NCI-H187 (cell line): ENCODE measurements at regions not wholly inside any gene's neighbourhood (a gene's known extent, or its start where the extent isn't known, plus 50 kb on each side); places are given as distances from the start of the nearest gene placed in this dataset.

ENCODE experiments used
- DNase-seq, 2 experiments: peaks; one replicate each; lab custom pipeline; 2025; lab: John Stamatoyannopoulos, UW

- DNase-seq: no peak
Observed at GRCh38 chr12:114302606-114303315, 103.2 kb downstream of the TBX5 start.

DNA sequence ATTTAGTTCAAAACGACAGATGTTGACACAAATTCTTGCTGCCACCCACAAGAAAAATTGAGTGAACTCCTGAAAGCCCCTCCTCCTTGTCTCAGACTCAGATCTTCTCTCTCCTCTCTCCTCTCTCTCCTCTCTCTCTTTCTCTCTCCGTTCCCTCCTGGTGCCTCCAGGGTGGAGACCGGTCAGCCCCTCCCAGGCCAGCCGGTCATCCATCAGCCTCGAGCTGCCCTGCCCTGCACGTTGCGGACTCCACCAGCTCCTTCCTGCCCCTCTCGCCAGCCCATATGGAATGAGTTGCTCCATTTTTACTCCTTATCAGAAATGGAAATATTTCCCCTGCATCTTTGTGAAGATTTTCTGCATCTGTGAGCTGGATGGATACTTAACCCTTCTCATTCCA lies 103.8 kb downstream of the TBX5 start:
- DNase-seq: no peak

- no peak for DNase-seq
Observed at GRCh38 chr12:114294303-114294685, 111.7 kb downstream of the TBX5 start.

DNA sequence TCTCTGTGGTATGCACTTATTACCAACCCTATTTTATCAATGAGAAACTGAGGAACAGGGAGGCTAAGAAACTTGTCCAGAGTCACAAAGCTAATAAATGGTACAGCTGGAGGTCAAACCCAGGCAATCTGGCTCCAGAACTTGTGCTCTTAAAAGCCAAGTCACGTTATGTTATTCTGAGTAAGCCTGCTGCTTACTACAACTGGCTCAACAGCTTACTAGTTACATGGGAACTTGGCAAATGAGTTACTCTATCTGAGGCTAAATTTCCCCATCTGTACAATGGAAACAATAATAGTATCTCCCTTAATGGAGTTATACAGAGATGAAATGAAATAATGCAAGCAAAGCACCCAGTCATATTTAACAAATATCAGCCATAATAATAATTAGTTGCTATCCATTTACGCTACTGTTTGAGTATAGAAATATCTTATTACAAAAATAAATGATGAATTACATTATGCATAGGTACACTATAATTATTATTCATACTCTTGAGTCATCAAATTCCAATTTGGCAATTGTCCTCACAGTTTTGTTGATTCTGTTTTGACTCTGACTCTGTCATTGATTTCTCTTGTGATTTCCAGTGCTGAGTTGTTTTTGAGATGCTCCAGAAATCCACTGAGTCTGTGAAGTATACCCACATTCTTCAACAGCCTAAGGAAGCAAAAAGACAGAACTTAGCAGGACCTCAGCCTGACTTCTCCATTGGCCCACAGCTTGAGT lies 112.2 kb downstream of the TBX5 start:
- no peak for DNase-seq

GRCh38 chr12:114293073-114293472 lies 112.9 kb downstream of the TBX5 start:
- no peak for DNase-seq

GRCh38 chr12:114291389-114292060 lies 114.4 kb downstream of the TBX5 start:
- DNase-seq: no peak

DNA sequence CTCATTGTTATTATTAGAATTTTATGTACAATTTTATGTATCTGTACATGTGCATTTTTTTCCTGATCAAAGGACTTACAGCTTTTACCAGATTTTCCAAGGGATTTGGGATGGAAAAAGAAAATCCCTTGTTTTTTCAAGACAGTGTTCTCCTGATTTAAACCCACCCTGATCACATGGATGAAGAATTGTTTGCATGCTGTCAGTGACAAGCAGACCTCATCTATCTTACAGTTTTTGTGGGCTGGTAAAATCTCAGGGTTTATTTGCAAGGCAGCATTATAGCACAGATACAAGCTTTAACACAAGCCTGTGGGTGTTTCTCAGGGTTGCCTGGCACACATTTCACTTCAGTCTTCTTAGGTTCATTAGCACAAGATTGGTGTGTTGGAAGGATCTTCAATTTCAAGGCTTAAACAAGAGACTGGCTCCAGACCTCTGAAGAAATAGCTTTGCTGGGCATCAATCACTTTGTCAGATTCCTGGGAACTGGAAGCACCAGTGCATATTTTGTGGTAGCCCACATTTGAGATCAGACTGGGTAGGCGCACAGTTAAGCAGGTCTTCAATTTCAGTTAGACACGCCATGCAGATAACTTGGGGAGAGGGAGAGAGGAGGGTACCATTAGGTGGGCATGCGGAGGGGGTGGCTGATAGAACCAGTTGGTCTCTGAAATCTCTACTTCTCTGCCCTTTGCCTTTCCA lies 118.0 kb downstream of the TBX5 start:
- DNase-seq: no peak

GRCh38 chr12:114286145-114286544 lies 119.8 kb downstream of the TBX5 start:
- DNase-seq: no peak

GRCh38 chr12:114285554-114285953 lies 120.4 kb downstream of the TBX5 start:
- no peak for DNase-seq

DNA sequence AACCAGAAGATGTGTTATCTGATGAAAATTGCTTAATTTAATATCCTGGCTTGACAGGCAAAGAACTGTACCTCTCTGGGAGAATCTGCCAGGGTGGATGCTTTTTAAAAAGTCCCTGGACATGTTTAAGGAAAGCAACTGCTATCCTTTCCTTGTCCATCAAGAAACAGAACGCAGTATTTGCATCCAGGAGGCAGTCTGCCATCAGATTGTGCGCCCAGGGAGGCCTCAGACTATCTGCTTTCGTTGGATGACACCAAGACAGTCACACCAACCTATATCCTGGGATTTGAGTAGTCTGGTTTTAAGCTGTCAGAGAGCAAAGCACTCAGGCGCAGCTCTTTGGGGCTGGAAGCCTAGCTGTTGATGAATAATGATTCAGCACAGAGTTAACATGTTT lies 121.9 kb downstream of the TBX5 start:
- DNase-seq: no peak

GRCh38 chr12:114275932-114276785 lies 129.8 kb downstream of the TBX5 start:
- no peak for DNase-seq

- DNase-seq: no peak
Observed at GRCh38 chr12:114275086-114275485, 130.9 kb downstream of the TBX5 start.

- DNase-seq: no peak
Observed at GRCh38 chr12:114274131-114274530, 131.8 kb downstream of the TBX5 start.

GRCh38 chr12:114272605-114273004 lies 133.3 kb downstream of the TBX5 start:
- DNase-seq: no peak

GRCh38 chr12:114272071-114272470 lies 133.9 kb downstream of the TBX5 start:
- DNase-seq: no peak

- no peak for DNase-seq
Observed at GRCh38 chr12:114269153-114269552, 136.8 kb downstream of the TBX5 start.

GRCh38 chr12:114266536-114266935 lies 139.4 kb downstream of the TBX5 start:
- DNase-seq: no peak

GRCh38 chr12:114265036-114265435 lies 140.9 kb downstream of the TBX5 start:
- no peak for DNase-seq

DNA sequence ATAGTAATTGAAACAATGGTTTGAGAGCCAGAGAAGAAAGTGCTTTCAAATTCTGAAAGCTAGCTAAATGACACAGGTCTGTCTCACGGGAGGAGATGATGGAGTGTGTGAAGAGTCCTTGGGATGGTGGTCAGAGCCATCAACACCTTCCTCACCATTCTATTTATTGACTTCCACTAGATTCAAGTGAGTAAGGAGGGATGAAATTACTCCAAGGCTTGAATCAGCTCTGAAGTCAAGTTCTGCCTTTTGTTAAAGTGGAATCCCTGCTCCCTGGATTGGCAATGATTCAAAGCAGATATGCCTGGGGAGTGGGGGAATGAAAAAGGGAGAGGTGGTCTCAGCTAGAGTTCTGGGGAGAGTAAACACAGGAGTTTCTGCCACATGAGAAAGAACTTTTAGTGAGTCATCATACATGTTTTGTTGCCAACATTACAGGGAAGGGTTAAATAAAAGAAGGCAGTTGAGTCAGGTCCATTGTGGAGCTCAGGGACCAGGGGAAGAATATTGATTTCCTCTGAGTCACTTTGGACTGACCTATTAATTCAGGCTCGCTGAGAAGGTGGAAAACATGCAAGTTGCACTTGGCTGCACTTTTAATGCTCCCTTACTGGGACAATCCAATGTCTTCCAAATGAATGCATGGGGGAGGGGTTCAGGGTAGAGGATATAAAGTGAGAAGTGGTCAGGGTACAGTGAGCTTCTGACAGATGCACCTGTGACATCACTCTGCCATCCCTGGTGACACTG lies 142.7 kb downstream of the TBX5 start:
- DNase-seq: no peak

DNA sequence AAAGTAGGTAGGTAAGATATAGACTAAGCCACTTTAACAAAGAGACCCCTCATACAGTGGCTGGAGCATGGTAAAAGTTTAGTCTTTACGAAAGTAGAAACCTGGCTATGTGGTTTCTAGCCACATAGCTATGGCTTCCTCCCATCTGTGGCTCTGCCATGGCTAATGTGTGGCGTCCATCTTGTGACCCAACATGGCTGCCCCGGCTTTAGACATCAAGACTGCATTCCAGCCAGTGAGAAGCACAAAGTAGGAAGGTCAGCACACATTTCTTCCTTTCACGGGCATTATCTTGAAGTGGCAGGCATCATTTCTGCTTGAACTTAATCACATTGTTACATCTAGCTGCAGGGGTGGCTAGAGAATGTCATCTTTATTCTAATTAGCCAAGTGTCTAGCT lies 148.3 kb downstream of the TBX5 start:
- no peak for DNase-seq

GRCh38 chr12:114254998-114255397 lies 150.9 kb downstream of the TBX5 start:
- no peak for DNase-seq
